ENCODE measurements at regions not wholly inside any gene's neighbourhood (a gene's known extent, or its start where the extent isn't known, plus 50 kb on each side); places are given as distances from the start of the nearest gene placed in this dataset.

DNA sequence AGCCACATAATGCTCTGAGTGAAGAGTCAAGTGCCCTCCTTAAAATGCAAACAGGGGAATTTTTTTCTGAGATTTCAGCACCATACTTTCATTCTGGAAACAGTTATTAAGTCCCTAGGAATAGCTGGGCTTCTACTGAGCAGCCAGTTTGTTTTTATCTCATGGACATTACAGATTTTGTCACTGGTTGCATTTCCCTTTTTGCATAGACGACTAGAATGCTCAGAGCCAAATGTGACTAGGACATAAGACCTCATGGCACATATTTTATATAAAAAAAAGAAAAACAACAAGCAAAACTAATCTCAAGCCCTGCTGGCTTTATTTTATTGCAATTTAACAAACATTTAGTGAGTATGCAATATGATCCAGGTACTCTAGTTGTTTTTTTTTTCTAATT lies 112.7 kb upstream of the NANOGP8 start:
- no peak overlapping the region for H3K4me3 ChIP-seq
- TF ChIP-seq EZH2 (IDR thresholded peaks at IDR 0.05; ENCODE audit: borderline replicate concordance) = no peak
- no peak for TF ChIP-seq EZH2phosphoT487 (IDR thresholded peaks at IDR 0.05; ENCODE audit: low read depth, severe bottlenecking, unreplicated experiment)
- TF ChIP-seq, protein P1, sequence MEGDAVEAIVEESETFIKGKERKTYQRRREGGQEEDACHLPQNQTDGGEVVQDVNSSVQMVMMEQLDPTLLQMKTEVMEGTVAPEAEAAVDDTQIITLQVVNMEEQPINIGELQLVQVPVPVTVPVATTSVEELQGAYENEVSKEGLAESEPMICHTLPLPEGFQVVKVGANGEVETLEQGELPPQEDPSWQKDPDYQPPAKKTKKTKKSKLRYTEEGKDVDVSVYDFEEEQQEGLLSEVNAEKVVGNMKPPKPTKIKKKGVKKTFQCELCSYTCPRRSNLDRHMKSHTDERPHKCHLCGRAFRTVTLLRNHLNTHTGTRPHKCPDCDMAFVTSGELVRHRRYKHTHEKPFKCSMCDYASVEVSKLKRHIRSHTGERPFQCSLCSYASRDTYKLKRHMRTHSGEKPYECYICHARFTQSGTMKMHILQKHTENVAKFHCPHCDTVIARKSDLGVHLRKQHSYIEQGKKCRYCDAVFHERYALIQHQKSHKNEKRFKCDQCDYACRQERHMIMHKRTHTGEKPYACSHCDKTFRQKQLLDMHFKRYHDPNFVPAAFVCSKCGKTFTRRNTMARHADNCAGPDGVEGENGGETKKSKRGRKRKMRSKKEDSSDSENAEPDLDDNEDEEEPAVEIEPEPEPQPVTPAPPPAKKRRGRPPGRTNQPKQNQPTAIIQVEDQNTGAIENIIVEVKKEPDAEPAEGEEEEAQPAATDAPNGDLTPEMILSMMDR (IDR thresholded peaks at IDR 0.05; ENCODE audit: poor library complexity) = no peak
- no peaks in the 10 kb centered on the region for H3K79me2 ChIP-seq
- no peaks in the 10 kb centered on the region for H3K9me2 ChIP-seq (replicated peaks; ENCODE audit: insufficient read depth)
- no peaks in the 10 kb centered on the region for H3K36me3 ChIP-seq (replicated peaks; ENCODE audit: insufficient read depth, low read depth)
- H4K20me1 ChIP-seq (ENCODE audit: insufficient read depth, poor library complexity, severe bottlenecking) = no peaks in the 10 kb centered on the region
- H3K4me2 ChIP-seq = no peak overlapping the region
- H3K4me1 ChIP-seq (ENCODE audit: insufficient read depth) = no peaks in the 10 kb centered on the region
- H3K27me3 ChIP-seq = no peaks in the 10 kb centered on the region
- no peak overlapping the region for H2AFZ ChIP-seq
- no peaks in the 10 kb centered on the region for H3K9me3 ChIP-seq (ENCODE audit: low read depth)
- no peak overlapping the region for H3K27ac ChIP-seq
- no peak for DNase-seq (ENCODE audit: low spot score)
- 67% methylated on average over 1 of the region's 1 CpG for WGBS (ENCODE audit: low lambda C conversion rate, missing lambda C conversion rate)

DNA sequence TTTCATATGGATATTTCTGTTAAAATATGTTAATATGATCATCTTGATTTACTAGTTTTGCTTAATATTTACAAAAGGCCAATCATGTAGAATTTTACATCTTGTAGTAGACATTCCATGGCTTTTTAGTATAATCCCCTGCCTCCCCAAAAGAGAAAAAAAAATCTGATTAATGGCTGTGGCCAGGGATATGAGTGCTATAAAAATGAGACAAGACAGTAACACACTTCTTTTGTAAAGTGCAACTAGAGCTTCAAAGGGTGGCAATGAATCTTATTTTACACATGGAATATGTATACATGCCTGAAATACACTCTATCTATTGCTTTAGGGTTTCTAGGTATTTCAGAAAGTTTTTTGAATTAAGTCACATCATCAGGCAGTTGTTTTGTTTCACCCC lies 112.2 kb upstream of the NANOGP8 start:
- Histone ChIP-seq H4K20me1 (ENCODE audit: insufficient read depth, poor library complexity, severe bottlenecking) (no peaks in the 10 kb centered on the region), H3K9me3 (ENCODE audit: low read depth) (no peaks in the 10 kb centered on the region), H3K36me3 (replicated peaks; ENCODE audit: insufficient read depth, low read depth) (no peaks in the 10 kb centered on the region), H3K27me3 (no peaks in the 10 kb centered on the region), H3K27ac (no peak overlapping the region), H2AFZ (no peak overlapping the region), H3K79me2 (no peaks in the 10 kb centered on the region), H3K4me3 (no peak overlapping the region), H3K4me1 (ENCODE audit: insufficient read depth) (no peaks in the 10 kb centered on the region), H3K9me2 (replicated peaks; ENCODE audit: insufficient read depth) (no peaks in the 10 kb centered on the region), H3K4me2 (no peak overlapping the region)
- TF ChIP-seq EZH2phosphoT487 (IDR thresholded peaks at IDR 0.05; ENCODE audit: low read depth, severe bottlenecking, unreplicated experiment) (no peak), EZH2 (IDR thresholded peaks at IDR 0.05; ENCODE audit: borderline replicate concordance) (no peak)
- TF ChIP-seq, protein P1 (IDR thresholded peaks at IDR 0.05; ENCODE audit: poor library complexity) = no peak
- no peak for DNase-seq (ENCODE audit: low spot score)

DNA sequence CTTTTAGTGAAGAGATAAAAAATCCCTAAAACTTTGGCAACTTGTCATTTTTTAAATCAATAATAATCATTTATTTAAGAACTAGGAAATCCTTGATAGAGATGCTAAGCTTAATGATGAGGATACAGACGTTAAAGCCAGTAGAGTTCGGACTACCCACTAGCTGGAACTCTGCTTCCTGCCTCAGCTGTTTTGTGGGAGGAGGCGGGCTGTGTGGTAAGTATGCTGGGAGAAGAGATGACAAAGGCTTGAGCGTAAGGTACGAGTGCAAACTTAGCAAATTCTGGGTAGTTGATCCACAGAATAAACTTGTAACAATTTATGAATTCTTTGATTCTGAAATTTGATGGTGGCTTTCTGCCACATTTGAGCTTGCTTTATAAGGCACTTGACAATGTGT lies 111.2 kb upstream of the NANOGP8 start:
- no peaks in the 10 kb centered on the region for H3K79me2 ChIP-seq
- H3K4me2 ChIP-seq = no peak overlapping the region
- WGBS (ENCODE audit: low lambda C conversion rate, missing lambda C conversion rate) = 94% methylated on average over 5 of the region's 5 CpGs
- no peak overlapping the region for H2AFZ ChIP-seq
- no peaks in the 10 kb centered on the region for H3K9me3 ChIP-seq (ENCODE audit: low read depth)
- no peak overlapping the region for H3K27ac ChIP-seq
- TF ChIP-seq, protein P1 (IDR thresholded peaks at IDR 0.05; ENCODE audit: poor library complexity) = no peak
- TF ChIP-seq EZH2phosphoT487 (IDR thresholded peaks at IDR 0.05; ENCODE audit: low read depth, severe bottlenecking, unreplicated experiment) = no peak
- no peak for TF ChIP-seq EZH2 (IDR thresholded peaks at IDR 0.05; ENCODE audit: borderline replicate concordance)
- no peak for DNase-seq (ENCODE audit: low spot score)
- no peaks in the 10 kb centered on the region for H3K36me3 ChIP-seq (replicated peaks; ENCODE audit: insufficient read depth, low read depth)
- H4K20me1 ChIP-seq (ENCODE audit: insufficient read depth, poor library complexity, severe bottlenecking) = no peaks in the 10 kb centered on the region
- no peak overlapping the region for H3K4me3 ChIP-seq
- no peaks in the 10 kb centered on the region for H3K4me1 ChIP-seq (ENCODE audit: insufficient read depth)
- no peaks in the 10 kb centered on the region for H3K9me2 ChIP-seq (replicated peaks; ENCODE audit: insufficient read depth)
- no peaks in the 10 kb centered on the region for H3K27me3 ChIP-seq

DNA sequence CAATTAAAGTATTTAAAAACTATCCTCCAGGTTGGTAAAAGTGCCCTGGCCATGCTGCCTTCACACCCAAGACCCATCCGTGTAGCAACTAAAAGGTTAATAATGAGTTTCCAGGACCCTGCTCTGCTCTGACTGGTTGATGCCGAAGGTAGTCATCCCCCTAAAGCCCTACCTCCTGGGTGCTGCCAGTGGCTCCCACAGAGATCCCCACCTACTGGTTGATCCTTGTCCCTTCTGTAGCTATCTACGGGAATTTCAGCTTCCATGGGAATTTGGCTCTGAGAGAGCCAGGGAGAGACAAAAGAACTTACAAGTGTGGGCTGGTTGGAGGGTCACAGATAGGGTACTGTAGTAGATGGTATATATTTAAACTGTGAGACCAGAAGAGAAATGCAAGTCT lies 110.6 kb upstream of the NANOGP8 start:
- 90% methylated on average over 3 of the region's 3 CpGs for WGBS (ENCODE audit: low lambda C conversion rate, missing lambda C conversion rate)

More for the DNA sequence above, 110.6 kb upstream of the NANOGP8 start:
- H3K4me1 ChIP-seq (ENCODE audit: insufficient read depth) = no peaks in the 10 kb centered on the region
- H3K27ac ChIP-seq = no peak overlapping the region
- H3K4me2 ChIP-seq = no peak overlapping the region
- no peak overlapping the region for H2AFZ ChIP-seq
- no peaks in the 10 kb centered on the region for H3K36me3 ChIP-seq (replicated peaks; ENCODE audit: insufficient read depth, low read depth)
- H3K79me2 ChIP-seq = no peaks in the 10 kb centered on the region
- no peak for DNase-seq (ENCODE audit: low spot score)
- no peaks in the 10 kb centered on the region for H3K9me2 ChIP-seq (replicated peaks; ENCODE audit: insufficient read depth)
- H3K9me3 ChIP-seq (ENCODE audit: low read depth) = no peaks in the 10 kb centered on the region
- H4K20me1 ChIP-seq (ENCODE audit: insufficient read depth, poor library complexity, severe bottlenecking) = no peaks in the 10 kb centered on the region
- no peaks in the 10 kb centered on the region for H3K27me3 ChIP-seq
- TF ChIP-seq, protein P1 (IDR thresholded peaks at IDR 0.05; ENCODE audit: poor library complexity) = no peak
- no peak for TF ChIP-seq EZH2 (IDR thresholded peaks at IDR 0.05; ENCODE audit: borderline replicate concordance)
- TF ChIP-seq EZH2phosphoT487 (IDR thresholded peaks at IDR 0.05; ENCODE audit: low read depth, severe bottlenecking, unreplicated experiment) = no peak
- H3K4me3 ChIP-seq = no peak overlapping the region
